CD4-positive, alpha-beta T cell treated with Interleukin-6 for 4 hours (primary cell): ENCODE measurements at regions not wholly inside any gene's neighbourhood (a gene's known extent, or its start where the extent isn't known, plus 50 kb on each side); places are given as distances from the start of the nearest gene placed in this dataset.

Source experiments
- DNase-seq: peaks from one replicate; pipeline ENCODE4 v3.0.0-alpha.2; 2020; ENCODE audit warnings: mixed read lengths

GRCh38 chr4:177699365-177700213, 257.4 kb upstream of the AGA start:
- DNase-seq = no peak

- DNase-seq = no peak
Observed at GRCh38 chr4:177706916-177707315, 264.7 kb upstream of the AGA start.

GRCh38 chr4:177713454-177713853, 271.2 kb upstream of the AGA start:
- no peak for DNase-seq

- no peak for DNase-seq
Observed at GRCh38 chr4:177717407-177717806, 275.2 kb upstream of the AGA start.

- no peak for DNase-seq
Observed at GRCh38 chr4:177718514-177718913, 276.3 kb upstream of the AGA start.

- no peak for DNase-seq
Observed at GRCh38 chr4:177726111-177726510, 283.9 kb upstream of the AGA start.

GRCh38 chr4:177728361-177729152, 286.3 kb upstream of the AGA start:
- no peak for DNase-seq

GRCh38 chr4:177729681-177730080, 287.4 kb upstream of the AGA start:
- no peak for DNase-seq

GRCh38 chr4:177737387-177737940, 295.2 kb upstream of the AGA start:
- DNase-seq = no peak

GRCh38 chr4:177740563-177740962, 298.3 kb upstream of the AGA start:
- DNase-seq = no peak

GRCh38 chr4:177759729-177760128, 317.5 kb upstream of the AGA start:
- DNase-seq = no peak

- DNase-seq = no peak
Observed at GRCh38 chr4:177761692-177762091, 319.5 kb upstream of the AGA start.

GRCh38 chr4:177769155-177769554, 326.9 kb upstream of the AGA start:
- DNase-seq = no peak

- no peak for DNase-seq
Observed at GRCh38 chr4:177770776-177771175, 328.5 kb upstream of the AGA start.

- no peak for DNase-seq
Observed at GRCh38 chr4:177771645-177772044, 329.4 kb upstream of the AGA start.

GRCh38 chr4:177778623-177779022, 336.4 kb upstream of the AGA start:
- DNase-seq = no peak

GRCh38 chr4:177785000-177785399, 342.8 kb upstream of the AGA start:
- DNase-seq = no peak

- no peak for DNase-seq
Observed at GRCh38 chr4:177789610-177790009, 347.4 kb upstream of the AGA start.

- no peak for DNase-seq
Observed at GRCh38 chr4:177791188-177791587, 349.0 kb upstream of the AGA start.

GRCh38 chr4:177796841-177797240, 354.6 kb upstream of the AGA start:
- no peak for DNase-seq

- DNase-seq = no peak
Observed at GRCh38 chr4:177798161-177798560, 355.9 kb upstream of the AGA start.

- DNase-seq = no peak
Observed at GRCh38 chr4:177802162-177802561, 359.9 kb upstream of the AGA start.

GRCh38 chr4:177802661-177803060, 360.4 kb upstream of the AGA start:
- no peak for DNase-seq

- no peak for DNase-seq
Observed at GRCh38 chr4:177803151-177803550, 360.9 kb upstream of the AGA start.
